ENCODE measurements at regions not wholly inside any gene's neighbourhood (a gene's known extent, or its start where the extent isn't known, plus 50 kb on each side); places are given as distances from the start of the nearest gene placed in this dataset.

DNA sequence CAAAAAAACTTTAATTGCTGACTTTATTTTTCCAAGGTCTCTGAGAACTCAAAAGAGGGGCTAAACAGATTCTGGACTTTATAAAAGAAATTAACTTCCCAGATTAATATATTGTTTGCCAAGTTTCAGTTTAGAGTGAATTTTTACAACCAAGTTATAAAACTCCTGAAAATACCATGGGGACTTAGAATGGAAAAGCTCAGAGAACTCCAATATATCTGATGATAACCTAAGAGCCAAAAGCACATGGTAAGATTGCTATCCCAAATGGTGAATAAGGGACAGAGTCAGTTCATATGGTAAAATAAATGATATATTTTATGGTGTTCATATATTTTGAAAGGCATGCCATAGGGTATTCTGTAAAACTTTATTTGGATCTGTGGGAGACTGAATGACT, 470.9 kb downstream of the TTLL7 start:
- Histone ChIP-seq H3K9me3 (no peaks in the 10 kb centered on the region), H3K27ac (no peak overlapping the region), H3K36me3 (no peaks in the 10 kb centered on the region), H3K27me3 (no peaks in the 10 kb centered on the region), H3K4me3 (no peak overlapping the region), H3K4me1 (ENCODE audit: insufficient read depth) (no peaks in the 10 kb centered on the region)
- no peak for TF ChIP-seq EP300 (IDR thresholded peaks at IDR 0.05)
- no peak for TF ChIP-seq POLR2A (IDR thresholded peaks at IDR 0.05)
- TF ChIP-seq, protein P1, sequence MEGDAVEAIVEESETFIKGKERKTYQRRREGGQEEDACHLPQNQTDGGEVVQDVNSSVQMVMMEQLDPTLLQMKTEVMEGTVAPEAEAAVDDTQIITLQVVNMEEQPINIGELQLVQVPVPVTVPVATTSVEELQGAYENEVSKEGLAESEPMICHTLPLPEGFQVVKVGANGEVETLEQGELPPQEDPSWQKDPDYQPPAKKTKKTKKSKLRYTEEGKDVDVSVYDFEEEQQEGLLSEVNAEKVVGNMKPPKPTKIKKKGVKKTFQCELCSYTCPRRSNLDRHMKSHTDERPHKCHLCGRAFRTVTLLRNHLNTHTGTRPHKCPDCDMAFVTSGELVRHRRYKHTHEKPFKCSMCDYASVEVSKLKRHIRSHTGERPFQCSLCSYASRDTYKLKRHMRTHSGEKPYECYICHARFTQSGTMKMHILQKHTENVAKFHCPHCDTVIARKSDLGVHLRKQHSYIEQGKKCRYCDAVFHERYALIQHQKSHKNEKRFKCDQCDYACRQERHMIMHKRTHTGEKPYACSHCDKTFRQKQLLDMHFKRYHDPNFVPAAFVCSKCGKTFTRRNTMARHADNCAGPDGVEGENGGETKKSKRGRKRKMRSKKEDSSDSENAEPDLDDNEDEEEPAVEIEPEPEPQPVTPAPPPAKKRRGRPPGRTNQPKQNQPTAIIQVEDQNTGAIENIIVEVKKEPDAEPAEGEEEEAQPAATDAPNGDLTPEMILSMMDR (IDR thresholded peaks at IDR 0.05) = no peak
- intact Hi-C loops (cut with DNase I) = no loop called here
- DNase-seq = no peak

DNA sequence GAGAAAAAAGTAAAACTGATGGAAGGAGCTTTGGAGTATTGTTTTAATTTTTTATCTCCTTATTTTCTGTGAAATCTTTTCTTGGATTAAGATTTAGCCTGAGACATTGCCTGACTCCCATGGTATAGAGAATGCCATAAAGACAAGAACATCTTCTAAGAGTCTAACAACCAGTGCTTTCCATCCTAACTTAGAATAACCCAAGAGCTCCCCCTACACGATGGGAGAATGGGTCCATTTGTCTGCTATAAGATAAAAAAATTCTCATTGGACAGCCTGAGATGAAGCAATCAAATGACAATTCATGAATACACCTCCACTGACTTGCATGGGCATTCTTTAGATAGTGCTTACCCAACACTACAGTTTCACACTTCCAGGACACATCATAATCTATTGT, 478.1 kb downstream of the TTLL7 start:
- Histone ChIP-seq H3K36me3 (no peaks in the 10 kb centered on the region), H3K27me3 (no peaks in the 10 kb centered on the region), H3K4me1 (ENCODE audit: insufficient read depth) (no peaks in the 10 kb centered on the region), H3K9me3 (no peaks in the 10 kb centered on the region), H3K4me3 (no peak overlapping the region), H3K27ac (no peak overlapping the region)
- DNase-seq = no peak
- intact Hi-C loops (cut with DNase I) = no loop called here
- TF ChIP-seq EP300 (IDR thresholded peaks at IDR 0.05) (no peak), POLR2A (IDR thresholded peaks at IDR 0.05) (no peak)
- TF ChIP-seq, protein P1 (IDR thresholded peaks at IDR 0.05) = no peak
- 37 to 56% (median 40%) methylated on average over 1 of the region's 1 CpG for WGBS, 3 donors

DNA sequence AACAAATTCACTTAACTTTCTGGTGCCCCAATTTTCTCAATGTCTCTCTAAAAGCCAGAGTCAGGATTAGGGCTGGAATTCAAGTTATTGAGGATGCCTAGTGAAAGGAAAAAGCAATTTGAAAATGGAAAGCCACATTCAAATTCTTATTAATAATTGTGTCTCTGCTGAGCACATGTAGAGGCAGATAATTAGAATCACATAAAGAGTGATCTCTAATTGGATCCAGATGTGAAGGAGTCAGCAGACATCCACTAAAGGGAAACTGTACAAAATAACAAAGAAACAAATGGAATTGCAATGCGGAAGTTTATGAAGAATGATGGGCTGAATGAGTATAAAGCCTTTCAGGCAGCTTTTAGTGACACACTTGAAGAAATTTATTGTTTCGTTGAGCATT, 482.6 kb downstream of the TTLL7 start:
- Histone ChIP-seq H3K27me3 (no peaks in the 10 kb centered on the region), H3K36me3 (no peaks in the 10 kb centered on the region), H3K9me3 (no peaks in the 10 kb centered on the region), H3K4me3 (no peak overlapping the region), H3K4me1 (ENCODE audit: insufficient read depth) (no peaks in the 10 kb centered on the region), H3K27ac (no peak overlapping the region)
- DNase-seq = no peak
- 73 to 85% (median 84%) methylated on average over 2 of the region's 2 CpGs for WGBS, 3 donors
- intact Hi-C loops (cut with DNase I) = no loop called here
- TF ChIP-seq, protein P1 (IDR thresholded peaks at IDR 0.05) = no peak
- no peak for TF ChIP-seq POLR2A (IDR thresholded peaks at IDR 0.05)

DNA sequence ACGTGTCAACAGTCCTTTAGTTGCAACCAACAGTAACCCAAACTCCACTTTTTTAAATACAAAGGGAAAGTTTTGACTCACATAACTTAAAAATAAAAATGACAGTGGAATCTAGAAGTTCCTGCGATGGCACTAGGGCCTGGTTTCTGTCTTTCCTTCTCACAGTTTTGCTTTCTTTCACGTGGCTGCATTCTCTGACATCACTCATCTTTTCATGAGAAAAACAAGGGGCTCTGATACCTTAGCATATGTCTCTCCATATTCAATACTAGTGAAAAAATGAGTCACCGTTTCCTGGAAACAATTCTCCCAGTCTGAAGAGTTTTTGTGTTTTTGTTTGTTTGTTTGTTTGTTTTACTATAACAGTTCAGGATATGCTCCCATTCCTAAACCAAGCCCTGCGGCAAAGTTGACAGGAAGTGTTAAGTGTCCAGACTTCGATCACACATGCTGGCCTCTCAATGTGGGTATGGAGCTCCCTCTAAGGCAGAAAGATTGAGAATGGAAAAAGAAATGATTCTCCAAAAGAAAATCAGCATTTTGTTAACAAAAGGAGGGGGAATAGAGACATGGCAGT, 483.3 kb downstream of the TTLL7 start:
- TF ChIP-seq POLR2A (IDR thresholded peaks at IDR 0.05) (no peak), EP300 (IDR thresholded peaks at IDR 0.05) (no peak)
- TF ChIP-seq, protein P1 (IDR thresholded peaks at IDR 0.05) = no peak
- intact Hi-C loops (cut with DNase I) = no loop called here
- Histone ChIP-seq H3K9me3 (no peaks in the 10 kb centered on the region), H3K36me3 (no peaks in the 10 kb centered on the region), H3K4me1 (ENCODE audit: insufficient read depth) (no peaks in the 10 kb centered on the region), H3K4me3 (no peak overlapping the region), H3K27me3 (no peaks in the 10 kb centered on the region), H3K27ac (no peak overlapping the region)
- WGBS, 3 donors = 86 to 87% (median 87%) methylated on average over 6 of the region's 6 CpGs
- no peak for DNase-seq
